ENCODE measurements at regions not wholly inside any gene's neighbourhood (a gene's known extent, or its start where the extent isn't known, plus 50 kb on each side); places are given as distances from the start of the nearest gene placed in this dataset.

GRCh38 chr1:88029142-88029541 lies 654.9 kb upstream of the PKN2 start:
- TF ChIP-seq, protein P1, sequence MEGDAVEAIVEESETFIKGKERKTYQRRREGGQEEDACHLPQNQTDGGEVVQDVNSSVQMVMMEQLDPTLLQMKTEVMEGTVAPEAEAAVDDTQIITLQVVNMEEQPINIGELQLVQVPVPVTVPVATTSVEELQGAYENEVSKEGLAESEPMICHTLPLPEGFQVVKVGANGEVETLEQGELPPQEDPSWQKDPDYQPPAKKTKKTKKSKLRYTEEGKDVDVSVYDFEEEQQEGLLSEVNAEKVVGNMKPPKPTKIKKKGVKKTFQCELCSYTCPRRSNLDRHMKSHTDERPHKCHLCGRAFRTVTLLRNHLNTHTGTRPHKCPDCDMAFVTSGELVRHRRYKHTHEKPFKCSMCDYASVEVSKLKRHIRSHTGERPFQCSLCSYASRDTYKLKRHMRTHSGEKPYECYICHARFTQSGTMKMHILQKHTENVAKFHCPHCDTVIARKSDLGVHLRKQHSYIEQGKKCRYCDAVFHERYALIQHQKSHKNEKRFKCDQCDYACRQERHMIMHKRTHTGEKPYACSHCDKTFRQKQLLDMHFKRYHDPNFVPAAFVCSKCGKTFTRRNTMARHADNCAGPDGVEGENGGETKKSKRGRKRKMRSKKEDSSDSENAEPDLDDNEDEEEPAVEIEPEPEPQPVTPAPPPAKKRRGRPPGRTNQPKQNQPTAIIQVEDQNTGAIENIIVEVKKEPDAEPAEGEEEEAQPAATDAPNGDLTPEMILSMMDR (IDR thresholded peaks at IDR 0.05): peak in 2 of 5 experiments; percentile 22 to 26
- TF ChIP-seq POLR2A (IDR thresholded peaks at IDR 0.05) (no peak), EP300 (IDR thresholded peaks at IDR 0.05; ENCODE audit: low read depth) (no peak)
- no peaks in the 10 kb centered on the region for H3K27me3 ChIP-seq
- in situ Hi-C loops (cut with MboI; ENCODE audit: low pct_ligation_motif_present in 1 of 4, low pct_unique_long_range_greater_than_20kb in 1 of 4, low sequenced_read_pairs in 3 of 4) (no loop called here), intact Hi-C loops (cut with DNase I; ENCODE audit: low total_unique reads) (no loop called here)
- no peaks in the 10 kb centered on the region for H3K36me3 ChIP-seq
- no peaks in the 10 kb centered on the region for H3K9me3 ChIP-seq
- no peak overlapping the region for H3K27ac ChIP-seq
- DNase-seq: peak; percentile 34
- H3K4me3 ChIP-seq: no peak overlapping the region
- 52 to 71% methylated on average over 2 of the region's 2 CpGs for WGBS, 2 donors (ENCODE audit: low coverage in 1 of 2)
- no peaks in the 10 kb centered on the region for H3K4me1 ChIP-seq

DNA sequence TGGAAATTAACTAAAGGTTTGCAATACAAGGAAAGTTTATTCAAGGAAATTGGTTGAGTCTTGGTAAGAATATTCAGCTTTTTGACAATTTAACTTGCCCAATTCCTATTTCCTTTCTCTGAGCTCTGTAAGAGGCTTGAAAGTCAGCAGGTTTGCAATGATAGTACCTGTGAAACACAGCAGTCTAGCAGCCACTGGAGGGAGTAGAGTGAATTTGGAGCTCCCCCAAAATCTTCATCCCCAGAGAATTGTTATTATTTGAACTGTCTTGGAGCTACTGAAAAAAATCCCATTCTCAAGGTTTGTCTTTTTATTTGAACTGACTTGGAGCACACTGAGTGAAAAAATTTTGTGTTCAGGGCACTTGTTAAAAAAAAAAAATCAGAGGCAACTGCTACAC lies 654.2 kb upstream of the PKN2 start:
- no peak for DNase-seq
- Histone ChIP-seq H3K4me3 (no peak overlapping the region), H3K4me1 (no peaks in the 10 kb centered on the region), H3K9me3 (no peaks in the 10 kb centered on the region), H3K27ac (no peak overlapping the region), H3K36me3 (no peaks in the 10 kb centered on the region), H3K27me3 (no peaks in the 10 kb centered on the region)
- intact Hi-C loops (cut with DNase I; ENCODE audit: low total_unique reads) (no loop called here), in situ Hi-C loops (cut with MboI; ENCODE audit: low pct_ligation_motif_present in 1 of 4, low pct_unique_long_range_greater_than_20kb in 1 of 4, low sequenced_read_pairs in 3 of 4) (no loop called here)
- no peak for TF ChIP-seq POLR2A (IDR thresholded peaks at IDR 0.05)

GRCh38 chr1:88035578-88035977 lies 648.5 kb upstream of the PKN2 start:
- peaks cover 0 to 9% of the 10 kb centered on the region in 2 donors for H3K9me3 ChIP-seq
- H3K4me1 ChIP-seq: no peaks in the 10 kb centered on the region
- TF ChIP-seq POLR2AphosphoS5 (IDR thresholded peaks at IDR 0.05) (no peak), POLR2A (IDR thresholded peaks at IDR 0.05) (no peak), EP300 (IDR thresholded peaks at IDR 0.05; ENCODE audit: low read depth) (no peak)
- TF ChIP-seq, protein P1 (IDR thresholded peaks at IDR 0.05): no peak
- in situ Hi-C loops (cut with MboI; ENCODE audit: low pct_ligation_motif_present in 1 of 4, low pct_unique_long_range_greater_than_20kb in 1 of 4, low sequenced_read_pairs in 3 of 4) (no loop called here), intact Hi-C loops (cut with DNase I; ENCODE audit: low total_unique reads) (no loop called here)
- H3K36me3 ChIP-seq: no peaks in the 10 kb centered on the region
- WGBS, 2 donors (ENCODE audit: low coverage in 1 of 2): 87 to 100% methylated on average over 1 to 5 of the region's 8 CpGs
- H3K27me3 ChIP-seq: no peaks in the 10 kb centered on the region
- no peak overlapping the region for H3K4me3 ChIP-seq
- no peak for DNase-seq
- H3K27ac ChIP-seq: no peak overlapping the region

GRCh38 chr1:88036345-88037014 lies 647.6 kb upstream of the PKN2 start:
- H3K27me3 ChIP-seq: no peaks in the 10 kb centered on the region
- in situ Hi-C loops (cut with MboI; ENCODE audit: low pct_ligation_motif_present in 1 of 4, low pct_unique_long_range_greater_than_20kb in 1 of 4, low sequenced_read_pairs in 3 of 4) (no loop called here), intact Hi-C loops (cut with DNase I; ENCODE audit: low total_unique reads) (no loop called here)
- WGBS, 2 donors (ENCODE audit: low coverage in 1 of 2): 87 to 100% methylated on average over 1 to 11 of the region's 12 CpGs
- peaks cover 0 to 13% of the 10 kb centered on the region in 2 donors for H3K9me3 ChIP-seq
- H3K4me3 ChIP-seq: no peak overlapping the region
- H3K4me1 ChIP-seq: no peaks in the 10 kb centered on the region
- H3K36me3 ChIP-seq: no peaks in the 10 kb centered on the region
- no peak for TF ChIP-seq POLR2A (IDR thresholded peaks at IDR 0.05)
- no peak for TF ChIP-seq EP300 (IDR thresholded peaks at IDR 0.05; ENCODE audit: low read depth)
- no peak for TF ChIP-seq POLR2AphosphoS5 (IDR thresholded peaks at IDR 0.05)
- TF ChIP-seq, protein P1 (IDR thresholded peaks at IDR 0.05): no peak
- H3K27ac ChIP-seq: no peak overlapping the region
- no peak for DNase-seq

- in situ Hi-C loops (cut with MboI; ENCODE audit: low pct_ligation_motif_present in 1 of 4, low pct_unique_long_range_greater_than_20kb in 1 of 4, low sequenced_read_pairs in 3 of 4): no loop called here
- no peaks in the 10 kb centered on the region for H3K4me1 ChIP-seq
- peaks cover 0 to 13% of the 10 kb centered on the region in 2 donors for H3K9me3 ChIP-seq
- intact Hi-C loops (cut with DNase I; ENCODE audit: low total_unique reads): no loop called here
- no peak for DNase-seq
- TF ChIP-seq POLR2AphosphoS5 (IDR thresholded peaks at IDR 0.05): no peak
- no peak for TF ChIP-seq EP300 (IDR thresholded peaks at IDR 0.05; ENCODE audit: low read depth)
- no peak for TF ChIP-seq POLR2A (IDR thresholded peaks at IDR 0.05)
- TF ChIP-seq, protein P1 (IDR thresholded peaks at IDR 0.05): no peak
- 50 to 86% methylated on average over 1 of the region's 1 CpG for WGBS, 2 donors (ENCODE audit: low coverage in 1 of 2)
- no peaks in the 10 kb centered on the region for H3K27me3 ChIP-seq
- no peaks in the 10 kb centered on the region for H3K36me3 ChIP-seq
- no peak overlapping the region for H3K4me3 ChIP-seq
- no peak overlapping the region for H3K27ac ChIP-seq
Measured at GRCh38 chr1:88039240-88039639, 644.8 kb upstream of the PKN2 start.
